ENCODE measurements at regions not wholly inside any gene's neighbourhood (a gene's known extent, or its start where the extent isn't known, plus 50 kb on each side); places are given as distances from the start of the nearest gene placed in this dataset.
A peak's percentile ranks its signal among the peaks of the same experiment; 100 is the strongest.

DNA sequence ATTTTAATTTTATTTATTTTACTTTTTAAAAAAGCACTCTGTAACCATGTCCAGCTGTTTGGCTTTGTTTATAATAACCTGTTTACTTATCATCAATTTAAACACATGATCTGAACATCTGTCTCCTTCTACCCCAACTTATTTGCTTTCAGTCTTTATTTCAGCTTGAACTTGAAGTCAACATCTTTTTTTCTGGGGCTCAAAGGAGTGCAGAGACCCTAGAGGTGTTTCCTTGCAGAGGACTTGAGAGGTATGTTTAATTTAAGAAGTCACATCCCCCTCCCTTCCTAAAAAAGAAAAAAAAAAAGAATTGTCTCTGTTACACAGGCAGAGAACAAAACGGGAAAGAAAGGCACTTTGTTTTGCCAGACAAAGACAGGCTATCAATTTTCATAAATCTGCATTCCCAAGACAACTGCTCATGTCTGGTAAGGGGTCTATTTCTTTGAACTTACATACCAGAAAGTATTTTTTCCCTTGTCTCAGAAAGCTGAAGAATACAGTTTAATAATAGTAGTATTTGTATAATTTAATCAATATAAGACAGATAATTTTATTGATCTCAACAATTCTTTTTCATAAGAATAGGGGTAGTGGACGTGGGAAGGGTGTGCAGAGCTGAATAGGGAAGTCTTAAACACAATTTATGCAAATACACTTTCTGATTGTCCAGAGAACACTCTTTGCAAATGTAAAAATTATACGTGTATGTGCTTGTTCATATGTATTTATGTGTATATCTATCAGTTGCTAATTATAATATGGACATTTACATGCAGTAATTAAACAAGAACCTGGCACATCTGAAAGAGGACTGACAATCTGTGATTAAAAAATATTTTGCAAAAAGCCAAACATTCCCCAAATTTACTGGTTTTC is 109.7 kb upstream of the PDZRN3 start:
- Histone ChIP-seq H3K4me3 (ENCODE audit: low read depth in 1 of 2, low read length in 2 of 2) (no peak overlapping the region), H3K36me3 (ENCODE audit: insufficient read depth, low read length) (no peaks in the 10 kb centered on the region), H3K9ac (ENCODE audit: low read length) (no peak overlapping the region), H3K27ac (ENCODE audit: low read depth, low read length) (no peak overlapping the region), H3K27me3 (ENCODE audit: control insufficient read depth in 1 of 2, insufficient read depth in 2 of 2, low read length in 2 of 2) (no peaks in the 10 kb centered on the region), H3K4me1 (ENCODE audit: insufficient read depth, low read length) (no peaks in the 10 kb centered on the region), H3K9me3 (ENCODE audit: low read length) (no peaks in the 10 kb centered on the region)

DNA sequence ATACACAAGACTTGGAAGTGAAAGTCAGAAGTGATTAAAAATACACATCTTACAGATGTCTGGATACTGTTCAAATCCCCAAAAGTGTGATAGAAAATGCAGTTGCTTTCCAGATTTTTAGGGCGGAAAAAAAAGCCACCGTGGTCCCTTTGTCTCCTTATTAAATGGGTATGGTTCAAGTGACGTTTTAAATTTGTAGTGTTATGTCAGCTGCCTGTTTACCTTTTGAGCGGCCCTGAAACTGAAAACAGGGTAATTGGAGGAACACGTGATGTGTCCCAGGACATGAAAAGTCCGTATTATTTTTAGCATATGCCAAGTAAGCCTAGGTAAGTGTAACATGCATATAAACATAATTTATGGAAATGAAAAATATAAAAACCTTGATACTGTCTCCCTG is 109.0 kb upstream of the PDZRN3 start:
- H3K4me1 ChIP-seq (ENCODE audit: insufficient read depth, low read length): no peaks in the 10 kb centered on the region
- no peak overlapping the region for H3K9ac ChIP-seq (ENCODE audit: low read length)
- no peaks in the 10 kb centered on the region for H3K36me3 ChIP-seq (ENCODE audit: insufficient read depth, low read length)
- no peaks in the 10 kb centered on the region for H3K9me3 ChIP-seq (ENCODE audit: low read length)
- H3K27me3 ChIP-seq (ENCODE audit: control insufficient read depth in 1 of 2, insufficient read depth in 2 of 2, low read length in 2 of 2): no peaks in the 10 kb centered on the region
- H3K4me3 ChIP-seq (ENCODE audit: low read depth in 1 of 2, low read length in 2 of 2): no peak overlapping the region
- H3K27ac ChIP-seq (ENCODE audit: low read depth, low read length): no peak overlapping the region

- H3K9me3 ChIP-seq (ENCODE audit: low read length): no peaks in the 10 kb centered on the region
- H3K27ac ChIP-seq (ENCODE audit: low read depth, low read length): no peak overlapping the region
- no peaks in the 10 kb centered on the region for H3K27me3 ChIP-seq (ENCODE audit: control insufficient read depth in 1 of 2, insufficient read depth in 2 of 2, low read length in 2 of 2)
- H3K9ac ChIP-seq (ENCODE audit: low read length): no peak overlapping the region
- H3K4me1 ChIP-seq (ENCODE audit: insufficient read depth, low read length): peaks cover 19% of the 10 kb centered on the region
- H3K36me3 ChIP-seq (ENCODE audit: insufficient read depth, low read length): no peaks in the 10 kb centered on the region
- no peak overlapping the region for H3K4me3 ChIP-seq (ENCODE audit: low read depth in 1 of 2, low read length in 2 of 2)
These were observed 105.3 kb upstream of the PDZRN3 start for GRCh38 chr3:73729969-73730440.

DNA sequence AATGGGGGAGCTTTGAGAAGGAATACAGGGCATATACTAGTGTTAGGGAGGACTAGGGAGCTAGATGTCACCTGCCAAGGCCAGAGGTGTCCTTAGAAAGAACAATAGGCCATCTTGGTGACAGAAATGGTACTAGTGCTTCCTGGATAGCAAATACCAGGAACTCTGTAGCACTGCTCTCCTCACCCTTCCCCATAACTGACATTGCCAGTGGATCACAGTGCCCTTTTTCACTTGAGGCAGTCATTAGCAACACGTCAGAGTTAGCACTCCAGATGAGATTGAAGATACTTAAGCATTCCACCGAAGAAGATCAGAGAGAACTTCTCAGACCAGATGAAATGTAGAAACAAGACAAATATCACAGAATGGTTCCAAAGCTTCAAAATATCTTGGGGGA is 103.1 kb upstream of the PDZRN3 start:
- Histone ChIP-seq H3K4me1 (ENCODE audit: insufficient read depth, low read length) (peaks cover 19% of the 10 kb centered on the region), H3K9me3 (ENCODE audit: low read length) (no peaks in the 10 kb centered on the region), H3K9ac (ENCODE audit: low read length) (no peak overlapping the region), H3K27me3 (ENCODE audit: control insufficient read depth in 1 of 2, insufficient read depth in 2 of 2, low read length in 2 of 2) (no peaks in the 10 kb centered on the region), H3K4me3 (ENCODE audit: low read depth in 1 of 2, low read length in 2 of 2) (no peak overlapping the region), H3K27ac (ENCODE audit: low read depth, low read length) (peak overlapping the region; percentile 69), H3K36me3 (ENCODE audit: insufficient read depth, low read length) (no peaks in the 10 kb centered on the region)

- H3K27ac ChIP-seq (ENCODE audit: low read depth, low read length): peak overlapping the region; percentile 69
- no peaks in the 10 kb centered on the region for H3K9me3 ChIP-seq (ENCODE audit: low read length)
- no peaks in the 10 kb centered on the region for H3K36me3 ChIP-seq (ENCODE audit: insufficient read depth, low read length)
- no peaks in the 10 kb centered on the region for H3K27me3 ChIP-seq (ENCODE audit: control insufficient read depth in 1 of 2, insufficient read depth in 2 of 2, low read length in 2 of 2)
- no peak overlapping the region for H3K9ac ChIP-seq (ENCODE audit: low read length)
- H3K4me3 ChIP-seq (ENCODE audit: low read depth in 1 of 2, low read length in 2 of 2): no peak overlapping the region
- H3K4me1 ChIP-seq (ENCODE audit: insufficient read depth, low read length): peaks cover 19% of the 10 kb centered on the region
These were observed 102.5 kb upstream of the PDZRN3 start for GRCh38 chr3:73727117-73727821.

GRCh38 chr3:73723596-73723995 is 98.9 kb upstream of the PDZRN3 start:
- H3K27me3 ChIP-seq (ENCODE audit: control insufficient read depth in 1 of 2, insufficient read depth in 2 of 2, low read length in 2 of 2): no peaks in the 10 kb centered on the region
- H3K4me1 ChIP-seq (ENCODE audit: insufficient read depth, low read length): peaks cover 37% of the 10 kb centered on the region

DNA sequence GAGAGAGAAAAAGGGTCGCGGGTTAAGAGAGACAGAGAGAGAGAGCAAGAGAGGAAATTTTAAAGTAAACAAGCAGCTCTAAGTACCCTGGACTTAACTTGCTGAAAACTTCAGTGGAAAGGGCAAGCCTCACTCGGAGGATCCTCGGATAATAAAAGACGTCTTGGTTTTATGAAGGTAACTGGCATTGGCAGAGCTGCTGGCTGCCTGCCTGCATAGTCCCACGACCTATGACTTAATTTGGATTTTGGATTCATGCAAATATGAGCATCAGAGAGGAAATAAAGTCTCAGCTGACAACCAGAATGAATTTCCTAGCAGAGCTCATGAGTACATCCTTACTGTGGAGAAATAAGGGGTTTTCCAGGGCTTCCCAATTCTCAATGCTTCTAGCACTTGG is 95.1 kb upstream of the PDZRN3 start:
- H3K27ac ChIP-seq (ENCODE audit: low read depth, low read length): peak overlapping the region; percentile 71

More at GRCh38 chr3:73723596-73723995, 98.9 kb upstream of the PDZRN3 start:
- Histone ChIP-seq H3K9ac (ENCODE audit: low read length) (no peak overlapping the region), H3K27ac (ENCODE audit: low read depth, low read length) (no peak overlapping the region), H3K4me3 (ENCODE audit: low read depth in 1 of 2, low read length in 2 of 2) (no peak overlapping the region), H3K36me3 (ENCODE audit: insufficient read depth, low read length) (no peaks in the 10 kb centered on the region), H3K9me3 (ENCODE audit: low read length) (no peaks in the 10 kb centered on the region)

GRCh38 chr3:73719413-73719851 is 94.7 kb upstream of the PDZRN3 start:
- Histone ChIP-seq H3K36me3 (ENCODE audit: insufficient read depth, low read length) (no peaks in the 10 kb centered on the region), H3K4me3 (ENCODE audit: low read depth in 1 of 2, low read length in 2 of 2) (peak overlapping the region in 1 of 2 donors; percentile 35), H3K27ac (ENCODE audit: low read depth, low read length) (peak overlapping the region; percentile 71), H3K4me1 (ENCODE audit: insufficient read depth, low read length) (peaks cover 25% of the 10 kb centered on the region), H3K9me3 (ENCODE audit: low read length) (no peaks in the 10 kb centered on the region), H3K9ac (ENCODE audit: low read length) (no peak overlapping the region), H3K27me3 (ENCODE audit: control insufficient read depth in 1 of 2, insufficient read depth in 2 of 2, low read length in 2 of 2) (no peaks in the 10 kb centered on the region)

More for the DNA sequence above, 95.1 kb upstream of the PDZRN3 start:
- Histone ChIP-seq H3K9me3 (ENCODE audit: low read length) (no peaks in the 10 kb centered on the region), H3K27me3 (ENCODE audit: control insufficient read depth in 1 of 2, insufficient read depth in 2 of 2, low read length in 2 of 2) (no peaks in the 10 kb centered on the region), H3K36me3 (ENCODE audit: insufficient read depth, low read length) (no peaks in the 10 kb centered on the region), H3K4me3 (ENCODE audit: low read depth in 1 of 2, low read length in 2 of 2) (peak overlapping the region in 1 of 2 donors; percentile 35), H3K9ac (ENCODE audit: low read length) (no peak overlapping the region), H3K4me1 (ENCODE audit: insufficient read depth, low read length) (peaks cover 25% of the 10 kb centered on the region)

DNA sequence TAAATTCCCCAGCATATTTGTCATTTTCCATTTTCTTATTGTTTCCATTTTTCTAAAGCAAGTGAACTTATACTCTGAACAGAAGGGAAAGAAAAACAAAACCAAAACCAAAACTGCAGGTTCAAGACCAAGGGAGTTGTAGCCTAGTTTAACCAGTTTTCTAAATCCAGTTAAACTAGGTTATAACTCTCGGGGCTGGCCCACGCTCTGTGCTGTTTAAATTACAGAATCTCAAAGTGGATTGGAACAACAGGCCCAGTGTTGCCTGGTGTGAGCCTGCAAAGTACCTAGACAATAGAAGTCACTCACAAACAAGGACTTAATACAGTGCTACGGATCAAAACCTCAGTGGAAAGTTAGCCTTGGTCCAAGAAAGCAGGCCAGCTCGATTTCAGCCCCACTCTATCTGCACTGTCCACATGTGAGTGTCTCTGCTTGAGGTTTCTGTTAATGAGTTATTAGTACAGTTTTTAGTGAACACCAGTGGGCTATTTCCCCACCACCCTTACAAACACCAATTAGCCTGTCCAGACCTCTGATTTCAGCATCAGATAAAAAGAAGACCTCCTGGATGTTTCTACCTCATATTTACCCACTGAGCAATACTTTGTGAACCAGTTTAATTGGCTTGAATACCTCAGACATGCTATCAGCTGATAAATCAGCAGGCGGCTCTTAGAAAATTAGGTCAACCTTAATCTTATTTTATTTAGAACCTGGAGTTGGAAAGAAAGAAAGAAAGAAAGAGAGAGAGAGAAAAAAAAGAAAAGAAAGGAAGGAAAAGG is 93.8 kb upstream of the PDZRN3 start:
- no peak overlapping the region for H3K4me3 ChIP-seq (ENCODE audit: low read depth in 1 of 2, low read length in 2 of 2)
- no peaks in the 10 kb centered on the region for H3K36me3 ChIP-seq (ENCODE audit: insufficient read depth, low read length)
- H3K27me3 ChIP-seq (ENCODE audit: control insufficient read depth in 1 of 2, insufficient read depth in 2 of 2, low read length in 2 of 2): no peaks in the 10 kb centered on the region
- H3K27ac ChIP-seq (ENCODE audit: low read depth, low read length): peak overlapping the region; percentile 71
- H3K4me1 ChIP-seq (ENCODE audit: insufficient read depth, low read length): peaks cover 25% of the 10 kb centered on the region
- H3K9ac ChIP-seq (ENCODE audit: low read length): no peak overlapping the region
- no peaks in the 10 kb centered on the region for H3K9me3 ChIP-seq (ENCODE audit: low read length)

DNA sequence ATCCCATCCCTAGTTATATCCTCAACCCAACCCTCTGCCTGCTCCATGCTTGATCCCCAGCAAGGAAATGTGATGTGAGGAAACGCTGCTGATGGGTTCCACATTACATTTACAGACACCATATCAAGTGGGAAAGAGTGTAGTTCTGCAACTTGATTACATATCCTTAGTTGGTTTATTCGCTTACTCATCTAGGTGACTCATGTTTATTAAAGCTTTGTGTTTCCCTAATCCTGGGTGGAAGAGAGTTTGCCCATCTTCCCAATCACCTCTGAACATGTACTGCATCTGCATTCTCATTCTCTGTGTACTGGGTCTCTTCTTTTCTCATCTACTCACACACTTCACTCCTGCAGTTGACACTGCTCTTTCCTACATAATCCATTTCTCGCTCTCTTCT is 91.7 kb upstream of the PDZRN3 start:
- Histone ChIP-seq H3K36me3 (ENCODE audit: insufficient read depth, low read length) (no peaks in the 10 kb centered on the region), H3K27me3 (ENCODE audit: control insufficient read depth in 1 of 2, insufficient read depth in 2 of 2, low read length in 2 of 2) (no peaks in the 10 kb centered on the region), H3K9me3 (ENCODE audit: low read length) (no peaks in the 10 kb centered on the region), H3K27ac (ENCODE audit: low read depth, low read length) (no peak overlapping the region), H3K4me3 (ENCODE audit: low read depth in 1 of 2, low read length in 2 of 2) (no peak overlapping the region), H3K9ac (ENCODE audit: low read length) (no peak overlapping the region), H3K4me1 (ENCODE audit: insufficient read depth, low read length) (peaks cover 25% of the 10 kb centered on the region)

DNA sequence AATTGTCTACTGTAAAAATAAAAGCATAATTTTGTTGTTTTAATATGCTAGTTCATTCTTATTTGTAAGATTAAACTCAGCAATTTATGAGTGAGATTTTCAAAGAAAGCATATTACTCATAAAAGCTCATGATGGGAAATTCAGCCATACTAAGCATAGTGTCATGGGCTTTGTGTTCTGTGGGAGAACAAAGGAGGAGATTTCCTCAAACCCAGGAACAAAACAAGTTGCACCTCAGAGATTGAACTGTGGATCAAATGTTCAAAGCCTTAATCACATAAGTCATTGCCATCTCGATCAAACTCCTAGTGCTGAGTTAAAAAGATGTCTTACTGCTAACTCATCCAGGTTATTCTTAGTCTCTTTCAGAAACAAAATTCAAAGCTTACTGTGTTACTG is 85.6 kb upstream of the PDZRN3 start:
- H3K4me1 ChIP-seq (ENCODE audit: insufficient read depth, low read length): no peaks in the 10 kb centered on the region
- no peak overlapping the region for H3K9ac ChIP-seq (ENCODE audit: low read length)
- H3K27ac ChIP-seq (ENCODE audit: low read depth, low read length): no peak overlapping the region
- no peak overlapping the region for H3K4me3 ChIP-seq (ENCODE audit: low read depth in 1 of 2, low read length in 2 of 2)
- H3K36me3 ChIP-seq (ENCODE audit: insufficient read depth, low read length): no peaks in the 10 kb centered on the region
- H3K9me3 ChIP-seq (ENCODE audit: low read length): no peaks in the 10 kb centered on the region
- H3K27me3 ChIP-seq (ENCODE audit: control insufficient read depth in 1 of 2, insufficient read depth in 2 of 2, low read length in 2 of 2): no peaks in the 10 kb centered on the region
